ENCODE measurements at regions not wholly inside any gene's neighbourhood (a gene's known extent, or its start where the extent isn't known, plus 50 kb on each side); places are given as distances from the start of the nearest gene placed in this dataset.

DNA sequence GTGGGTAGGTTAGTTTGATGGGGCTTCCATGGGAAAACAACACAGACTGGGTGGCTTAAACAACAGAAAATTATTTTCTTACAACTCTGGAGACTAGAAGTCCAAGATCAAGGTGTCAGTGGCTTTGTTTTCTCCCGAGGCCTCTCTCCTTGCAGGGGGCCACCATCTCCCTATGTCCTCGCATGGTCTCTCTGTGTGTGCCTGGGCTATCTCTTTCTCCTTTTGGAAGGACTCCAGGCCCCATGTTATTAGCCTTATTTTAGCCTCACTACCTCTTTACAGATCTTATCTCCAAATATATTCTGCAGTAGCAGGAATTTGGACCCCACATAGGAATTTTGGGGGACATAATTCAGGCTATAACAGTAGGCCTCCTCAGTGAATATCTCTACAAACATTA is 372.7 kb upstream of the FAT3 start:
- DNase-seq: no peak

DNA sequence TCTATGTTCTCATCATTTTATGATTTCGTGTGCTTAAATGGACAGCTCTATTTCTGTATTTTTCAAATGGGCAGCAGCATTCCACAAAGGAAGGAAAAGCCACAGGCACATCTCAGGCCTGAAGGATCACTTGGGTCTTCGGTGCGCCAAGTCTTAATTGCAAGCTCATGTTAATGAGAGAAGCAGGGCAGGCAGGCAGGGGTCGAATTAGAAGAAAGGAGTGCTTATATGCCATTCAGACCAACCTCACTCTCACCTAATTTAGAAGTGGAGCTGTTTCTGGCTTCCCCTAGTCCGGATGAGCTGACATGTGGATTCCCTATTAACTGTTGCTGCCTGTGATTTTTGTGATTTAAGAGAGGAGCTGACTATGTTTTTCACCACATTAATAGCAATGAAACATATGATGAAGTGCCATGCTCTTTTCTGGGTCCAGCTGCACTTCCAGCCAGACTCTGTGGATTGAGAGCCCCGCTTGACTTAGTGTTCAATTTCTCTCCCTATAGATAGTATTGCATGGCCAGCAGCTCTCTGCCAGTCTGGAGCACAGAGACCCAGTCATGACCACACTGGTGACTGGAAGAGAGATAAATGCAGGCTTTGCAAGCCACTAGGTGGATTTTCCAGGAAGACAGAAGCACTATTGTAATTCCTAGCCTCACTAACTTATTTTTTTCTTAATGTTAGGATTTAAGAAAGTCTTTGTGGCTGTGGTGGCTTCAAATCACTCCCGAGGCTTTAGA is 373.9 kb upstream of the FAT3 start:
- no peak for DNase-seq

DNA sequence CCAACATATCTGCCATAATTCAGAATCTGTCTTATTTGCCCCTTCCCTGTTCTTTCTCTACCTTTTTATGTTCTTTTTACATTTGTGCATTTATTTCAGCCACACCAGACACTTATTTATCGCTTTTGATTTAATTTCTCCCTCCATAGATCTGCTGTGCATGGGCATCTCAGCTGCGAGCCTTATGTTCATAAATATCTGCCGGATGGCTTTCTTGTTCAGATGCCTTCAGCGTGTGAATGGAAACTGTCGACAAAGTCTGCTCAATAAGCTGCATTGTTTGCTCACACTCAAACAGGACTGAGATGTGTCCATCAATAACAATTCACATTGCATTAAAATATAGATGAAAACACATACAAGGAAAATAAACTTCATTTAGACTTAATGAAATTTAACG is 374.6 kb upstream of the FAT3 start:
- no peak for DNase-seq

DNA sequence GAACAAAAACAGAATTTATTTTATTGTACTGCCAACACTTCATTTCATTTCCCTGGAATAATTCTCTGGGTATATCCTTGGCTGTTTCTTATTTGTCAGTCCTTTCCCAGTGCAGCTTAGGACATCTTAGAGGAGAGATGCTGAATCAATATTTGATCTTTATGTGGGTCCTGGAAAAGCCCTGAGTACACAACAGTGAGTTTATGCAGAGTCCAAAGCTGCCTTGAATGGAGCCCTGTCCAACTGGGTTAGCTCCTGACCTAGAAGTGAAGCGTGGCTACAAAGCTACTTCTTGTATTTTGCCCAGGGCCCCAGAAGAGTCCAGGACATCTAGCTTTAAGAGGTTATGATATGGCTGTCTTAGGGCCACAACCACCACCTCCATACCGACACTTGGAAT is 378.0 kb upstream of the FAT3 start:
- DNase-seq: no peak

DNA sequence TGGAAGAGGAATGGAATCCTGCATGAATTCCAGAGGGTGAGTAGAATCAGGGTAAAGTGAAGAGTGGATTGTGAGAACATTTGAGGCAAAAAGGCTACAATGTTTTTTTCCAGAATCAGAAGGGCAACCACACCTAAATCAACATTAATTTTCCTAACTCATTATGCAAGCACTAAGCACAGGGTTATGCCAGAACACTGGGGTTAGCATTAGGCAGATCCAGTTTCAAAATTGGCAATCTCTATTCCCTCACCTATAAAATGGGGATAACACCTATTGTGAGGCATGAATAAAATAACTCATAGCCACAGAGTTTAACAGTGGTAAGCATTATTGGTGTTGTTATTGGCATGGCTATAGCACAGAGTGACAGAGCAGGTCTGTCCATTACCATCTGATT is 378.6 kb upstream of the FAT3 start:
- DNase-seq: no peak

DNA sequence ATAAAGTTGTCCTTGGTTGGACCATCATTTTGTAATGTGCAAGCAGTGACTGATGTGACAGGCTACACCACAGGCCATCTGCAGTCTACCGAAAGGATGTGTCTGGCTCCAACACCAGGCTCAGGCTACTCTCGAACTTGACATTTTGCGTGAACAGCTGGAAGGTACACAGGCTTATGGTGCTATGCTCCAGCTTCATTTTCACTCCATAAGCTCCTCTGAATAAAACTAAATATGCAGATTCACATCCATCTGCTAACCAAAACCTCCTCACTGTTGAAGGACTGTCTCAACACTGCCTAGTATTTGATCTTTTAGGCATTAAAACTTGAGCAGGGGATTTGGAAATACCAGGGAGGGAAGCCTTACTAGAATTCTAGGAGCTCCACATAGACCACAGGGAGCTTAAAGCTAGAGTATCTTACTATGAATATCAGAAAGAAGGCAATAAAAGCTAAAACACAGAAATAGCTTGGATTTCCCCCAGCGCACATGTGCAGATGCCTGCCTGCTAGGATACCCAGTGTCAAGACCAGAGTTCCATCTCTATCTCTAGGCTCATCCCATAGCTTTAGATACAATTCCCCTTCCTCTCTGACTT is 383.9 kb upstream of the FAT3 start:
- no peak for DNase-seq

DNA sequence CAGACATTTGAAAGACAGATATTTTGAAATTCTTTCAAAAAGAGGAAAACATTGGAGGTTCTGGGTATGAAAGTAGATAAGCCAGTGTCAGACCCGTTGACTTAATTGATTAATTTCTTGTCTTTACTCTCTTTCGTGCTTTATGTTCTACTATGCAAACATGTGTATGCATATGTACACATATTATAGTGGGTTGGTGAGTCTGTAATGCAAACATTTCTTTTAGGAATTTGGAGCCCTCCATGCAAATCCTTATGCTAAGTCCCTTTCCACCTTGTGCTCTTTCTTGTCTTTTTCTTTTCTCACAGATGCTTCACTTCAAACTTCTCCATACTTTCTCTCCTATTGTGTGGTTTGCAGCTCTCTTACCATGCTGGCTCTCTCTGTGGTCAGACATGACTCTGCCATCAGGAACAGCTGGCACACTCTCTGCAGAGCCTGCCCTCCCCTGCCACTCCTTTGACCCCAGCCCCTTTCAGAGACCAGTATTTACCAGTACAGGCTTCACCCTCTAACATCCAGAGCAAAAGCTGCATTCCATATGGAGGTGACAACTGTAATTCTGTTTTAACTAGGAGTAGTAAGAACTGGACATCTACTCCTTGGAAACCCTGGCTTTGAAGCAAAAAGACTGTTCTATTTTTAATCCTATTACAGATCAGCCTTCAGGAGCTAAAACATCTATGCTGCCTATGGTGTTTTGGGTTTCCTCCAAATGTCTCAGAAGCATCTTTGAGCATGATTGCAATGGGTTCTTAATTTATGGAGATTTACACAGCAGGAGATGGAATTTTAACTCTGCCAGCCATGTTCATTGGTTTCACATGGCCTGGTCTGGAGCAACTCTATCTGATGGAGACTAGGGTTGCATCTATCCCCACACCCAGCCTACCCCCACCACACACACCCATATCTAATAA is 386.9 kb upstream of the FAT3 start:
- no peak for DNase-seq

DNA sequence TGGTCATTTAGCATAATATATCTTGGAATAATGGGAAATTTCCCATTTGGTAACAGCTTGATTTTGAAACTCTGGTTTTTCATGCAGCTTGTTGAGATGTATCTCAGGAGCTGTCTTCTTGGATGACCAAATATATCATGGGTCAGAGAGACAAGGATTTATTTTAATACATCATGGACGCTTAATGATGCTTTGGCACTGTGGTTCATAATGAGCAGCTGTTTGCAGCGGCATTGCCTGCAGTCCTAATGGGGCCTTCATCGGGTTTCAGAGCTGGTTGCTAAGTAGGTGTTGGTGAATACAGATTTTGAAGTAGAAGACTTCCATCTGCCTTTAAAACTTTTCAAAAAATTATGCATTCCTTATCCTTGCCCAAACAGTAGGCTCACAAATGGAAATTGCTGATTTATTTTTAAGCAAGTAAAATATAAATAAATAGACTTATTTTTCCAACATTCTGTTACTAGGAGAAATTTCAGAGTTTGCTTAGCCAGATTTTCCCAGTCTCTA is 389.5 kb upstream of the FAT3 start:
- no peak for DNase-seq

DNA sequence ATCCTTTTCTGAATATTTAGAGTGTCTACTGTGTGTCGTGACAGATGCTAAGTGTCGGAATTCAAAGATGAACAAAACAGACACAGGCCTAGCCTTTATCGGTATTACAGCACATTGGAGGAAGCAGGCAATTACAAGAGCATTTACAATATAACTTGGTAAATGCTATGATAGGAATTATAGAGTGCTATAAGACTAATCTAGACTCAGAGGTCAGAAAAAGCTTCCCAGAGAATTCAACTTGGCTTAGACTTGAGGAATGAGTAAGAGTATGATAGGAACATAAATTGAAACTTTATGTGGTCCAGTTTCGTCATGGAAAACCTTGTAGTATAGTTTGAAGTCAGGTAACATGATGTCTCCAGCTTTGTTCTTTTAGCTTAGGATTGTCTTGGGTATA is 395.7 kb upstream of the FAT3 start:
- DNase-seq: no peak

DNA sequence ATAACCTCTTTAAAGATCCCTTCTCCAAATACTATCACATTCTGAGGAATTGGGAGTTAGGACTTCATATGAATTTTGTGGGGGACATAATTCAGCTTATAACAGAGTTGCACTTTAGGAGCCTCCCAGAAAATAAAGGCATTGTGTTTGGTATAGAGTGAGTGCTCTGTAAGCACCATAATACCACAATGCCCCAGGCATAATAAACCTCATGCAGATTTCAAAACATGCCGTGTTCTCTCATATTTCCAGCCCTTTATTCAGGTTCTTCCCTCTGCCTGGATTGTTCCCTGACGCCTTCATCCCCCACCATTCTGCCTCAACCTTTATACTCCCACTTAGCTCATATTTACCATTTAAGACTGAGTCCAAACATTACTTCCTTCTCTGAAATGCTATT is 398.8 kb upstream of the FAT3 start:
- DNase-seq: no peak

DNA sequence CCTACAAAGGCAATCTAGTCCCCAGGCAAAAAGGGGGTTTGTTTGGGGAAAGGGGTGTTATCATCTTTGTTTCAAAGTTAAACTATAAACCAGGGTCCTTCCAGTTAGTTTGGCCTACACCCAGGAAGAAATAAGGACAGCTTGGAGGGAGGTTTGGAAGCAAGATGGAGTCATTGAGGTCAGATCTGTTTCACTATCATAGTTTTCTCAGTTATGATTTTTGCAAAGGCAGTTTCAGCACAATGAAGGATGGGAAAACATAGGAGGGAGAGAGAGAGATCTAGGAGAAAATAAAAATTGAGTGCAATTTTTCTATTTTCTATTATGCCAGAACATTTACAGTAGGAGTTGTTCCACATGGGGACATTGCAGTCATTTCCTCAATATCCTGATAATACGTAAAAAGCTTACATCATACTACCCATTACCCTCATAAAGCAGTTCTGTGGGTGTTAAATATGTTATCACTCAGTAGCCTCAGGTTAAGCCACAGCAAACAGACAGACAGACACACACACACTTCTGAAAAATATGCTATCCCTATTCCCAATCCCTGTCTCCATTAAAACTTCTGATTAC is 401.3 kb upstream of the FAT3 start:
- no peak for DNase-seq

DNA sequence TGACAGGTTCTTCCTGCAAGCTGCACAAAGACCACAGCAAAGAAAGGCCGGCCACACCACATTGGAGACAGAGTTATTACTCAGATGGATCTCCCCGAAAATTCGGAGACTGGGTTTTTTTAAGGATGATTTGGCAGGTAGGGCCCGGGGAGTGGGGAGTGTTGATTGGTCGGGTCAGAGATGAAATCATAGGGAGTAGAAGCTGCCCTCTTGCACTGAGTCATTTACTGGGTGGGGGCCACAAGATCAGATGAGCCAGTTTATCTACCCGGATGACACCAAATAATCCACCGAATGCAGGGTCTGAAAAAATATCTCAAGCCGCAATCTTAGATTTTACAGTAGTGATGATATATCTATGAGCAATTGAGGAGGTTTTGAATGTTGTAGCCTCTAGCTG is 401.8 kb upstream of the FAT3 start:
- no peak for DNase-seq

DNA sequence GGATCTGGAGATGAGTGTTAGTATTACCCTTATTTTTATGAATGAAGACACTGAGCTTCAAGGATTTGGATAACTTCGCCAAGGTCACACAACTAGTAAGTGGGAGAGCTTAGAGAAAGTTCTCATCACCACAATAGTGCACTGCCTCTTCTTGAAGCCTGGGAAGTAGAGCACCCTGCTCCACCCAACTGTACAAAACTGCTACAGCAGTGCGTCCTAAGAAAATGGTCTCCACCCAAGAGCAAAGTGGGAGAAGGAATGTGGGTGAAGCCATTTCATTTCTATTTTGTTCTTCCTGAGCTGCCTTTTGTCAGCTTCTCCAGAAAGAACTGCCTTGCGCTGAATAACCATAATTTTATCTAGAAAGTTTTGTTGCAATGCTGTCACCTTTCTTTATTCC is 403.9 kb upstream of the FAT3 start:
- no peak for DNase-seq

DNA sequence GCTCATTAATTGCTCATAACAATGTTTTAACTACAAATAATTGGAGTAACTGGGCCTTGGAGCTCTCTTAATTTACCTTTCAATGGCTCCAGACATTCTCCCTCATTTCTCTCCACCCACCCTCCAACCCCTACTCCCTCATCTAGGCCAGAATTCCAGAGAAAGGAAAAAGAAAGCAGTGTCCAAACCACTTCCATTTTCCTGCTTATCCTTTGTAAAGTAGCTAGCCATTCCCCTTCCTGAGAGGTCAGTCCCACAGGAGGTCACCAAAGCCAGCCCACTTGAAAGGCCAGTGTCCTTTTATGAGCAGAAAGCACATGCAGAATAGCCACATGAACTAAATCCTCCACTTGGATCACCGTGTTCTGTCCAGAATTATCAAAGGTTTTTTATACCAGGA is 404.8 kb upstream of the FAT3 start:
- no peak for DNase-seq

DNA sequence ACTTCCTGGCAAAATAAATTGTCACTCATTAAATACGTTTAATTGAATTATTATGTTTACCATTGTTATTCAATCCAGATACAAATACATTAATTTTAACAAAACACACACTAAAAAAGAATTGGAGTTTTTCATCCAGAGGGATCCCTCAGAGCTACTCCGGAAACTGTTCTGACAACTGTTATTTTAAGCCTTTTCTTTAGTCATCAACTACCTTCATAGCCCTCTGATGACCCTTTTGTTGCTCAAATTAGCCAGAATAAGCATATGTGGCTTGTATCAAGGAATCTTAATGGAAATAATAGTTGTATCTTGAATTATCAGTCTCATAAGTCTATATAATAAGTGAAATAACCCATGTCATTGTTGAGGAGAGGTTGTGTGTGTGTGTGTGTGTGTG is 405.4 kb upstream of the FAT3 start:
- no peak for DNase-seq

DNA sequence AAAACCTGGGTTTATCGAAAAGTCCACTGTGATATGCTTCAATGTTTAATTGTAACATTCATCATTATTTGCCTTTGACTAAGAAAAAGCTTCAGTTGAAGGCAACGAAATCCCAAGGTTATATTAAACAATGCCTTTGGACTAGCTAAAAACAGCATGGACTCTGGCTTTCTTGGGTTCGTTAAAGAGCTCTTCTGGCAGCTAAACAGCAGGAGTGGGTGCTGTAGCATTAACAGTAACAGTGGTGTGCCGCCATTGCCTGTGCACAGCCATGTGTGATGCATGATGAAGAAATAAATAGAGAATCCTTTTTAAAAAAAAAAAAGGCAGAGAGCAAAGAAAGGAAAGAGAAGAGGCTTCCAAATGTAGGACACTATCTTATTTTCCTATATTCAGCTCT is 406.6 kb upstream of the FAT3 start:
- no peak for DNase-seq

DNA sequence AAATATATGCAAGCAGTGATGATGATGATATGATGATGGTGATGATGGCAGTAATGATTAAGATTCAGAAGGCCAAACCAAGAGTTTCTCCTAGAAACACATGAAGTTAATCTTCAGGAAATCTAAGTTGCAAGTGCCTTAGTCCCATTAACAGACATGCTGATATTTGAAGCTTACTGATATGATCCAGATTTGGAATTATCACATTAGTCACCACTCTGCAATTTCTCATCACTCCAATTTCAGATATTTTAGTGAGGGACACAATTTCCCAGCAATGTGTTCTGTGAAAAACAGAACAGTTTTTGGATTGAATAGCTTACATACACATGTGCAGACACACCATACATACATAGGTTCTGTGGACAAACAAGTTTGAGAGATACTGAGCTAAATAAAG is 411.4 kb upstream of the FAT3 start:
- DNase-seq: no peak

DNA sequence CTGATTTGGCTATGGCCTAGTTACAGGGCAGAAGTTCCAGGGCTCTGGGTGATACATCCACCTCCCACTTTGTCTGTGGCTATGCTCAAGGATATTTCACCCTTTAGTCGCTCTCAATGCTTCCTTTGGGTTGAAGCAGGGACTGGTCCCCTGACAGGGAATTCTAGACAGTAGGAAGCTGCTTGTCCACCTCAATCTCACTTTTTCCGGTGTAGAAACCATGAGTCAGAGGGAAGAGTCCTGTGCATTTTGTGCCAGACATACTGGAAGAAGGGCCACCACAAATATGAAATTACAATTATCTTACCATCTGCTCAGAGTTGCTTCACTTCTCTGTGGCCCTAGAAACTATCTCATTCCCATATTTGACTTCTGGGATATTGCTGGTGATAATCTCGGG is 413.7 kb upstream of the FAT3 start:
- no peak for DNase-seq

DNA sequence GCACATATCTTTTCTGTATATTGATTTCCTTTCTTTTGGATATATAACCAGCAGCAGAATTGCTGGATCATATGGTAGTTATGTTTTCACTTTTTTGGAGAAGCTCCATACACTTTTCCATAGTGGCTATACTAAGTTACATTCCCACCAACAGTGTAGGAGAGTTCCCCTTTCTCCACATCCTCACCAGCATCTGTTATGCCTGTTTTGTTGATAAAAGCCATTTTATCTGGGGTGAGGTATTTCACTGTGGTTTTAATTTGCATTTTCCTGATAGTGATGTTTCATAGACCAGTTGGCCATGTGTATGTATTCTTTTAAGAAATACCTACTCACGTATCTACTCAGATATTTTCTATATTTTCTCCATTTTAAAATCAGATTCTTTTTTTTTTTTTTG is 419.3 kb upstream of the FAT3 start:
- no peak for DNase-seq

DNA sequence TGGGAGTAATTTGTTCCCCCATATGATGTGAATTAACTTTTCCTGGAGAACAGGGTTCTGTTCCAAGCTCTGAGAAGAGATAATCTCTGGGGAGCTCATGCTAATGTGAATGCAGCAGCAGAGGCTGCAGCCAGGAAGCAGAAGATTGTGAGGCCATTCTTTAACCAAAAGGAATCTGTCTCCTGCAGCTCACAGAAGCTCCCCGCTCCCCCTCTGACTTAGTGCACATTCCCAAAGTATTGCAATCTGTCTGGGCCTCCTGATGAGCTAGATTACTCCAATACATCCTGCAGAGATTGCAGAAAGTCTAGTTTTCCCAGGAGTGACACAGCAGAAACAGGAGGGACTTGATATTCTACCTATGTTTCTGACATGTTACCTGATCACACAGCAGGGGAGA is 420.6 kb upstream of the FAT3 start:
- no peak for DNase-seq

DNA sequence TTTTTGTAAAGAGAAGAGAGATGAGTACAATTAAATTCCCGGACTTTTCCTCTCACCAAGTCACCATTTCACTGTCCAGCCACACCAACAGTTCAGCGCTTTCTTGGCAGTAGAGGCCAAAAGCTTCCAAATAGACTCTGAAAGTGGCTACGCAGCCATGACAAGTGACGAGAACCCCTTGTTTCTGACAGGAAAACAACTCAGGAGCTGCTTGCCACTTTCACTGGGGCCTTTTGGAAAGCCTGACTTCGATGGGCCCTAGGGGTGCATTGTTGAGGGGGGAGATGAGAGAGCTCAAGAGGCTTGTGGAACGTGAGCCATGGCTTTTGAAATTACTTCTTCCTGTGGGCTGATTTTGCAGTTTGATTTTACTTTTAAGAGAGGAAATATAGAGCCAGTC is 422.1 kb upstream of the FAT3 start:
- DNase-seq: no peak

DNA sequence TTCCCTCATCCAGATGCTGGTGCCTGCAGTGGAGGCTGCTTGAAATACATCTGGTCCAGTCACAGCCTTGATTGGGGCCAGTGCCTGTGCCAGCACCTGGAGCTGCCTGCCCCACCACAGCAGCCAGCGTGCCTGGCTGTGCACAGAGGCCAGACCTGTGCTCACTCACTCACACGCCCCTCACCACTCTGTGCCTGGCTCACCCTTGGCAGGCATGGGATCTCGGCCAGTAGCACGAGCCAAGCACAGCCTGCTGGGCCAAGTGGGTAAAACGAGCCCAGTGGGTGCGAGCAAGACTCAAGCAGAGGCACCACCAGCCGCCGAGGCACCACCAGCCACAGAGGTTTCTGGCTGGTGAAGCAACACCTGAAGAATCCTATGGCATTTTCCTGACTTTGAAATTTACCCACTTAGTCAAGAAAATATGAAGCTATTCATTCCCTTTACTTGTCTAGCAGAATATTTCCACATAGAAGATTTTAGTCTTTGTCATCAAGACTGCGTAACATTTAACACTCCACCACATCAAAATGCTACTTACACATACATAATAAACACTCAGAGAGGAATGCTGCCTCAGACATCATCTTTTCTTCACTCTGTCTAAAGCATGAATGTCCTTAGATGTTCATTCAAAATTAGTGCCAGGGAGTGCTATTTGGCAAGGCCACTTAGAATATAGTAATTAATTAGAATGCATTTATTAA is 424.3 kb upstream of the FAT3 start:
- DNase-seq: no peak

DNA sequence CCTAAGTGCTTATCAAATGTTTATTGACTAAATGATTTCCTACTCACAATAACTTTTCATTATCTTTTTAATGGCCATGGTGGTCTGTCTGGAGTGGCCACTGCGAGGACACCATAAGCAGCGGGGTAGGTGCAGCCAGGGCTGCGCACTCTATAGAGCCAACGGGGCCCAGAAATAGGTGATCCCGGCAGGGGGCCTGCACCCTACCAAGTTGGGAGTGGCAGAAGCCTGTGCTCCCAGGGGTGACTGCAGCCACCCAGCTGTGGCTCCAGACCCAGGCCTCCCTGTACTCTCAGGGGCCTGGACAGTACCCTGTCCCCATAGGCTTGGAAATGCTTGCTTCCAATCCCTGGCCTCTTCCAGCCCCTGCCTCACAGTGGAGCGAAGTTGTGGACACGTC is 426.4 kb upstream of the FAT3 start:
- no peak for DNase-seq
